Tibial nerve (tissue), 4 donors: ENCODE measurements at regions not wholly inside any gene's neighbourhood (a gene's known extent, or its start where the extent isn't known, plus 50 kb on each side); places are given as distances from the start of the nearest gene placed in this dataset.

Source experiments
- CTCF ChIP-seq, 5 experiments: fragments of 200-600 bp in 3 of 5; fragments of 450-650 bp in 2 of 5; sonication (generic) in 3 of 5; IDR thresholded peaks; one replicate each; pipeline ENCODE4 v1.5.1; 2016 to 2019; ENCODE audit warnings: antibody characterized with exemption in 5 of 5, mild to moderate bottlenecking in 3 of 5, moderate library complexity in 2 of 5
- EP300 ChIP-seq, 2 donors: sonication (generic); formaldehyde crosslinking; IDR thresholded peaks; one replicate each; pipeline ENCODE4 v1.6.1; 2017; ENCODE audit warnings: antibody characterized with exemption in 2 of 2, mild to moderate bottlenecking in 1 of 2

- TF ChIP-seq CTCF (IDR thresholded peaks at IDR 0.05) (no peak), EP300 (IDR thresholded peaks at IDR 0.05) (no peak)
Measured at GRCh38 chr19:32219881-32220472, 125.4 kb upstream of the ZNF507 start.
